ENCODE measurements at regions not wholly inside any gene's neighbourhood (a gene's known extent, or its start where the extent isn't known, plus 50 kb on each side); places are given as distances from the start of the nearest gene placed in this dataset.

DNA sequence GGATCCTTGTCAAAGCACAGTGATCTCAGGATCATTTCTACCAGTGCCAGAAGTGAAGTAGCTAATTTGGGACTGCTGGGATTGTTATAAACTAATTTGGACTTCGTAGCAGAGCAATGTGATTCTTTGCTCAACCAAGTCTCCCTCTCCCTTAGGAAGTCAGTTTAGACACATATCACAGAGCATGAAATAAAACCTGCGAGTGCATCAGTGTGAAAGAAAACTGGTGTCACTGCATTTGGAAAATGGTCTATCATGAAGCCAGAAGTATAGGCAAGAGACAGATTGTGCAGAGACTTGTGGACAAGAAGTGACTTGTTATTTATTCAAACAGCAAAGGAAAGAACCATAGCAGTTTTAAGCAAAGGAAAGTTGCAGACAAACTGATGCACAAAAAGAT, 560.5 kb upstream of the NRG3 start:
- no peak for DNase-seq (ENCODE audit: low spot score in 2 of 2)
- intact Hi-C loops (cut with DNase I; ENCODE audit: low total_unique reads): no loop called here
- no peak overlapping the region for H3K4me3 ChIP-seq (ENCODE audit: low read depth, poor library complexity, severe bottlenecking)
- TF ChIP-seq, protein P1, sequence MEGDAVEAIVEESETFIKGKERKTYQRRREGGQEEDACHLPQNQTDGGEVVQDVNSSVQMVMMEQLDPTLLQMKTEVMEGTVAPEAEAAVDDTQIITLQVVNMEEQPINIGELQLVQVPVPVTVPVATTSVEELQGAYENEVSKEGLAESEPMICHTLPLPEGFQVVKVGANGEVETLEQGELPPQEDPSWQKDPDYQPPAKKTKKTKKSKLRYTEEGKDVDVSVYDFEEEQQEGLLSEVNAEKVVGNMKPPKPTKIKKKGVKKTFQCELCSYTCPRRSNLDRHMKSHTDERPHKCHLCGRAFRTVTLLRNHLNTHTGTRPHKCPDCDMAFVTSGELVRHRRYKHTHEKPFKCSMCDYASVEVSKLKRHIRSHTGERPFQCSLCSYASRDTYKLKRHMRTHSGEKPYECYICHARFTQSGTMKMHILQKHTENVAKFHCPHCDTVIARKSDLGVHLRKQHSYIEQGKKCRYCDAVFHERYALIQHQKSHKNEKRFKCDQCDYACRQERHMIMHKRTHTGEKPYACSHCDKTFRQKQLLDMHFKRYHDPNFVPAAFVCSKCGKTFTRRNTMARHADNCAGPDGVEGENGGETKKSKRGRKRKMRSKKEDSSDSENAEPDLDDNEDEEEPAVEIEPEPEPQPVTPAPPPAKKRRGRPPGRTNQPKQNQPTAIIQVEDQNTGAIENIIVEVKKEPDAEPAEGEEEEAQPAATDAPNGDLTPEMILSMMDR (IDR thresholded peaks at IDR 0.05): no peak
- no peak for TF ChIP-seq POLR2A (IDR thresholded peaks at IDR 0.05)
- 40 to 41% methylated on average over 2 of the region's 2 CpGs for WGBS, 2 donors

DNA sequence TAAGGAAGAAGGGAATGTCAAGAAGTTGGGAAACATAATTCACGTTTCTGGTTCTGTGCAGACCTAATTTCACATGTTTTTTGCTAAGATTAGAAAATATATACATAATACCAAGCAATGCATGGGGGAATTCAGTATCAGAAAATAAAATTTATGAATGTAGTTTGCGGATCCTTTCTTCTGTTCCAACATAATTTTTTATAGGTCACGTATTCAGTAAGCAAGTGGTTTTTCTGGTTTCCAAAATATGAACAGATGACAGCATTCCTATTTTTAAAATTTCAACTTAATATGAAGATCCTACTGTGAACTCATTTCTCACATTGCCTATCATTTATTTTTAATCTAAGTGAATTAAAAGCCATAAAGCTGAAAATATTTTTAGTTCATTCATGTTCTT, 560.0 kb upstream of the NRG3 start:
- H3K4me3 ChIP-seq (ENCODE audit: low read depth, poor library complexity, severe bottlenecking): no peak overlapping the region
- WGBS, 2 donors: 36 to 44% methylated on average over 3 of the region's 3 CpGs
- no peak for DNase-seq (ENCODE audit: low spot score in 2 of 2)
- intact Hi-C loops (cut with DNase I; ENCODE audit: low total_unique reads): no loop called here
- TF ChIP-seq, protein P1 (IDR thresholded peaks at IDR 0.05): no peak
- TF ChIP-seq POLR2A (IDR thresholded peaks at IDR 0.05): no peak

DNA sequence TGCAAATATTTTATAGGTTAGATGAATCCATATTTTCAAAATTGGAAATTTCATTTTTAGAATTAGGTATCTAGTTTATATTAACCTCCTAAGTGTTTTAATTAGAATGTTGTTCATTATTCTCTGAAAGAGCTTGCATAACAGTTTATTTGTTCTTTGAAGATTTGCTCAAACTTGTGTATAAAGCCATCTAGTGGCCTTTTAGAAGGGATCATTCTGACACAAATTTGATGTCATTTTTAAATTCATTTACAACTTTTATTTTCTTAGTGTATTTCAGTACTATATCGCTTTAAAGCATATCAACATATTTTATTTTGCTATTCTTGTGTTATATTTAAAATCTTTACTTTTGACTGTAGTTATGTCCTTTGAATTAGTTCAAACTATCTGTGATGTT, 527.0 kb upstream of the NRG3 start:
- intact Hi-C loops (cut with DNase I; ENCODE audit: low total_unique reads): no loop called here
- DNase-seq (ENCODE audit: low spot score in 2 of 2): no peak
- H3K4me3 ChIP-seq (ENCODE audit: low read depth, poor library complexity, severe bottlenecking): no peak overlapping the region
- TF ChIP-seq POLR2A (IDR thresholded peaks at IDR 0.05): no peak
- TF ChIP-seq, protein P1 (IDR thresholded peaks at IDR 0.05): no peak
- 88 to 91% methylated on average over 1 of the region's 1 CpG for WGBS, 2 donors

DNA sequence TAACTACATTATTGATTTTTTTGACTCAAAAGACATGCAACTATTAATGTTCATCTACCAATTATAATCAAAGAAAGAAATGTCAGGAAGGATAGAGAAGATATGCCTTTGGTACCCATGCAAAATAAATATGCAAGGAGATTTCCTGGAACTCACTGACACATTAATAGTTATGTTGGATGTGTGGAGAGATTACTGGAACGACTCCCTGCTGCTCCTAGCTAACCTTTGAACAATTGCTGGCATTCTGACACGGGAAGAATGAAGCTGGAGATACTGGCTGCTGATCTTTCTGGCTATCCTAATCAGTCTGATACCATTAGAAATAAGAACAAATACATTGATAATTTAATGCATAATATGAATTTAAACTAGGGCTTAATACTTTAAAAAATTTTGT, 507.9 kb upstream of the NRG3 start:
- 6 to 7% methylated on average over 2 of the region's 2 CpGs for WGBS, 2 donors
- intact Hi-C loops (cut with DNase I; ENCODE audit: low total_unique reads): no loop called here
- no peak for DNase-seq (ENCODE audit: low spot score in 2 of 2)
- no peak overlapping the region for H3K4me3 ChIP-seq (ENCODE audit: low read depth, poor library complexity, severe bottlenecking)
- TF ChIP-seq, protein P1 (IDR thresholded peaks at IDR 0.05): no peak
- TF ChIP-seq POLR2A (IDR thresholded peaks at IDR 0.05): no peak

DNA sequence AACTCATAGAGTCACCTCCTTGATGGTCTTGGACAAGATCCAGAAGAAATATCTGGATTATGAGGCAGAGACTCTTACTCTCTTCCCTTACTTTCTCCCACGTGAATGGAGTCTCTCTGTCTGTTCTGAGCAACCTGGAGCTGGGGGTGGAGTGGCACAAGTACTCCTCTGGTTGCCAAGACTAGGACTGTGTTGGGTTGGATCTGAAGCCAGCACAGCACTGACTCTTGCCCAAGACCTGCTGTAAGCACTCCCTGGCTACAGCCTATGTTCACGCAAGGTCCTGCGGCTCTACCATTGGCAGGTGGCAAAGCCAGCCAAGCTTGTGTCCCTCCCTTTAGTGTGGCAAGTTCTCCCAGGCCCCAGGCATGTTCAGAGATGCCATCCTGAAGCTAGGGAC, 488.2 kb upstream of the NRG3 start:
- intact Hi-C loops (cut with DNase I; ENCODE audit: low total_unique reads): no loop called here
- TF ChIP-seq POLR2A (IDR thresholded peaks at IDR 0.05): no peak
- TF ChIP-seq, protein P1 (IDR thresholded peaks at IDR 0.05): no peak
- 55 to 66% methylated on average over 3 of the region's 3 CpGs for WGBS, 2 donors
- DNase-seq (ENCODE audit: low spot score in 2 of 2): no peak
- no peak overlapping the region for H3K4me3 ChIP-seq (ENCODE audit: low read depth, poor library complexity, severe bottlenecking)

DNA sequence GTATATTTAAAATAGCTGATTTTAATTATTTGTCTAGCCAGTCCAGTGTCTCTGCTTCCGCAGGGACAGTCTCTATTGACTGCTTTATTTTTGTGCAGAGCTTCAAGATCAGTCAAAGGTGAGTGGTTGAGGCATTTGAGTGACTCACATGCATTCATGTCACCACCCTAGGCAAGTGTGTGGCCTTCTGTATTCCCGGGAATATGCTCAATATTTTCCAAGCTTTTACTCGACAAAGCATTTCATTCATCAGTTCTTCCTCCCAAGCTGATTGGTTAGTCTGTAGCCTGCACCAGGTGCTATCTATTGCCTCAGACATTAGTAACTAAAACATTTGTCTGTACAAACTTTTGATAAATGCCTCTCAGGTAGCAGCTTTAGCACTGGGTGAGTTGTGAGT, 471.5 kb upstream of the NRG3 start:
- TF ChIP-seq, protein P1 (IDR thresholded peaks at IDR 0.05): no peak
- no peak for TF ChIP-seq POLR2A (IDR thresholded peaks at IDR 0.05)
- intact Hi-C loops (cut with DNase I; ENCODE audit: low total_unique reads): no loop called here
- 76 to 77% methylated on average over 3 of the region's 3 CpGs for WGBS, 2 donors
- no peak overlapping the region for H3K4me3 ChIP-seq (ENCODE audit: low read depth, poor library complexity, severe bottlenecking)
- DNase-seq (ENCODE audit: low spot score in 2 of 2): no peak

Data from lower leg skin (tissue), 4 donors.